A549 (cell line): ENCODE measurements at regions not wholly inside any gene's neighbourhood (a gene's known extent, or its start where the extent isn't known, plus 50 kb on each side); places are given as distances from the start of the nearest gene placed in this dataset.

Experiments
- CBX8 ChIP-seq: fragments of 200-600 bp; sonication (generic); IDR thresholded peaks from 2 replicates; pipeline ENCODE4 v1.6.1; 2016
- CHD4 ChIP-seq: fragments of 200-600 bp; sonication (generic); IDR thresholded peaks from 2 replicates; pipeline ENCODE4 v1.6.1; 2016; ENCODE audit warnings: antibody characterized with exemption, mild to moderate bottlenecking, borderline replicate concordance
- CTCF ChIP-seq: fragments of >200 bp; sonication (Bioruptor Twin); formaldehyde crosslinking; IDR thresholded peaks from 3 replicates; pipeline ENCODE4 v1.5.1; 2016
- HOXA7 ChIP-seq: fragments of 250-450 bp; sonication (Bioruptor Pico); IDR thresholded peaks from 2 replicates; pipeline ENCODE4 v1.5.0; 2020; ENCODE audit warnings: mild to moderate bottlenecking, moderate library complexity
- MAZ ChIP-seq: fragments of 150-350 bp; IDR thresholded peaks from 2 replicates; pipeline ENCODE4 v1.6.1; 2014; ENCODE audit warnings: antibody characterized with exemption, low read depth, low read length, borderline replicate concordance
- REST ChIP-seq: fragments of 200-600 bp; sonication (generic); IDR thresholded peaks from 2 replicates; pipeline ENCODE4 v1.6.1; 2016; ENCODE audit warnings: antibody characterized with exemption, mild to moderate bottlenecking, moderate library complexity
- USF2 ChIP-seq: fragments of 450-650 bp; IDR thresholded peaks from 2 replicates; pipeline ENCODE4 v1.6.1; 2014; ENCODE audit warnings: antibody characterized with exemption

GRCh38 chr1:221263831-221264767 lies 384.9 kb downstream of the HLX start:
- TF ChIP-seq MAZ (no peak), CTCF (peak; percentile 44), HOXA7 (CRISPR knock-in tag) (no peak), REST (no peak), CHD4 (no peak), CBX8 (no peak), USF2 (no peak)
